ENCODE measurements at regions not wholly inside any gene's neighbourhood (a gene's known extent, or its start where the extent isn't known, plus 50 kb on each side); places are given as distances from the start of the nearest gene placed in this dataset.

- FAIRE-seq, result no peak
- WGBS (ENCODE audit: missing lambda C conversion rate), result 68% methylated on average over 6 of the region's 6 CpGs
Measured at GRCh38 chr4:24704149-24704548, 91.2 kb upstream of the SOD3 start.

More at GRCh38 chr4:24704149-24704548, 91.2 kb upstream of the SOD3 start:
- H3K4me3 ChIP-seq, result no peak overlapping the region
- H3K4me1 ChIP-seq, result no peaks in the 10 kb centered on the region
- ATAC-seq (no peak), DNase-seq (ENCODE audit: low read depth in 1 of 2, low spot score in 1 of 2) (no peak)
- no peaks in the 10 kb centered on the region for H3K9me3 ChIP-seq
- no peak for TF ChIP-seq EHMT2 (IDR thresholded peaks at IDR 0.05; ENCODE audit: low read depth)
- TF ChIP-seq REST (IDR thresholded peaks at IDR 0.05), result no peak
- TF ChIP-seq HOXA7 (CRISPR knock-in tag; IDR thresholded peaks at IDR 0.05), result no peak
- no peak for TF ChIP-seq ZNF302 (CRISPR knock-in tag; IDR thresholded peaks at IDR 0.05)
- TF ChIP-seq HES2 (IDR thresholded peaks at IDR 0.05), result no peak
- no peak for TF ChIP-seq KDM5A (IDR thresholded peaks at IDR 0.05)
- TF ChIP-seq MAX (IDR thresholded peaks at IDR 0.05), result no peak
- no peak for TF ChIP-seq CBX8 (IDR thresholded peaks at IDR 0.05)
- TF ChIP-seq ESRRA (IDR thresholded peaks at IDR 0.05; ENCODE audit: borderline replicate concordance, low read length), result no peak
- no peak for TF ChIP-seq HEYL (CRISPR knock-in tag; IDR thresholded peaks at IDR 0.05)
- TF ChIP-seq SREBF2 (IDR thresholded peaks at IDR 0.05), result no peak
- no peak for TF ChIP-seq HDAC2 (IDR thresholded peaks at IDR 0.05)
- no peak for TF ChIP-seq PHF8 (IDR thresholded peaks at IDR 0.05; ENCODE audit: borderline replicate concordance, low read depth)
- no peak for TF ChIP-seq USF2 (IDR thresholded peaks at IDR 0.05)
- TF ChIP-seq MAFK (IDR thresholded peaks at IDR 0.05; ENCODE audit: partially characterized antibody), result no peak
- no peak for TF ChIP-seq FOXS1 (CRISPR knock-in tag; IDR thresholded peaks at IDR 0.05)
- TF ChIP-seq CTCF (IDR thresholded peaks at IDR 0.05), result no peak
- TF ChIP-seq RNF2 (IDR thresholded peaks at IDR 0.05; ENCODE audit: borderline replicate concordance, low read depth), result no peak
- TF ChIP-seq BHLHE40 (IDR thresholded peaks at IDR 0.05; ENCODE audit: low read depth, low read length), result no peak
- no peak for TF ChIP-seq JUNB (IDR thresholded peaks at IDR 0.05)
- H3K4me2 ChIP-seq, result no peak overlapping the region
- ChIA-PET CTCF (interaction anchor here (1.3 kb wide), 1 partner anchor 15 kb away, joined by 3 read pairs; no protein-coding TSS in a partner anchor), POLR2A (no interaction called here)
- H3K27ac ChIP-seq, result no peak overlapping the region

Measured in A549 (cell line).